Cardiac muscle cell (in vitro differentiated cells and primary cell): ENCODE measurements at regions not wholly inside any gene's neighbourhood (a gene's known extent, or its start where the extent isn't known, plus 50 kb on each side); places are given as distances from the start of the nearest gene placed in this dataset.

Source experiments
- DNase-seq, 2 donors: peaks; one replicate each; pipeline versions ENCODE4 v3.0.0 to v3.0.0-alpha.2; 2010 to 2017; ENCODE audit warnings: low read depth in 1 of 2, low spot score in 1 of 2
- H3K27ac ChIP-seq: fragments of 200-600 bp; sonication (generic); 2 replicates; pipeline ENCODE4 v1.5.1; 2016
- H3K27me3 ChIP-seq: fragments of 200-600 bp; sonication (generic); 2 replicates; pipeline ENCODE4 v1.6.0; 2016; ENCODE audit warnings: control low read depth
- H3K36me3 ChIP-seq: fragments of 200-600 bp; sonication (generic); 2 replicates; pipeline ENCODE4 v1.5.1; 2016; ENCODE audit warnings: control low read depth
- H3K4me1 ChIP-seq: fragments of 200-600 bp; sonication (generic); 2 replicates; pipeline ENCODE4 v1.8.1; 2017; ENCODE audit warnings: low read depth, mild to moderate bottlenecking, mixed run types
- H3K4me3 ChIP-seq: fragments of 200-600 bp; sonication (generic); 2 replicates; pipeline ENCODE4 v1.5.1; 2016; ENCODE audit warnings: mild to moderate bottlenecking
- H3K9me3 ChIP-seq: fragments of 200-600 bp; sonication (generic); 2 replicates; pipeline ENCODE4 v1.5.1; 2017; ENCODE audit warnings: low read depth, mild to moderate bottlenecking, control low read depth
- CTCF ChIP-seq: IDR thresholded peaks from 2 replicates; pipeline ENCODE4 v1.5.1; 2012; ENCODE audit warnings: low read depth, mild to moderate bottlenecking, low read length

- DNase-seq = no peak
- H3K9me3 ChIP-seq = no peaks in the 10 kb centered on the region
- no peak overlapping the region for H3K27ac ChIP-seq
- TF ChIP-seq CTCF = no peak
- no peaks in the 10 kb centered on the region for H3K27me3 ChIP-seq
- no peak overlapping the region for H3K4me3 ChIP-seq
- no peaks in the 10 kb centered on the region for H3K36me3 ChIP-seq
- H3K4me1 ChIP-seq = no peaks in the 10 kb centered on the region
Measured at GRCh38 chr6:15877231-15877630, 214.4 kb upstream of the DTNBP1 start.

- TF ChIP-seq CTCF = no peak
- DNase-seq = peak in 1 of 2 donors; percentile 29
Measured at GRCh38 chr6:15876406-15876805, 213.6 kb upstream of the DTNBP1 start.

GRCh38 chr6:15875797-15876196 lies 213.0 kb upstream of the DTNBP1 start:
- Histone ChIP-seq H3K4me3 (no peak overlapping the region), H3K27me3 (no peaks in the 10 kb centered on the region), H3K36me3 (no peaks in the 10 kb centered on the region), H3K9me3 (no peaks in the 10 kb centered on the region), H3K4me1 (no peaks in the 10 kb centered on the region), H3K27ac (no peak overlapping the region)
- no peak for DNase-seq
- TF ChIP-seq CTCF = no peak

More at GRCh38 chr6:15876406-15876805, 213.6 kb upstream of the DTNBP1 start:
- no peaks in the 10 kb centered on the region for H3K27me3 ChIP-seq
- H3K27ac ChIP-seq = no peak overlapping the region
- no peaks in the 10 kb centered on the region for H3K9me3 ChIP-seq
- no peak overlapping the region for H3K4me3 ChIP-seq
- H3K4me1 ChIP-seq = no peaks in the 10 kb centered on the region
- no peaks in the 10 kb centered on the region for H3K36me3 ChIP-seq

GRCh38 chr6:15874821-15875220 lies 212.0 kb upstream of the DTNBP1 start:
- Histone ChIP-seq H3K4me3 (no peak overlapping the region), H3K36me3 (no peaks in the 10 kb centered on the region), H3K4me1 (no peaks in the 10 kb centered on the region), H3K9me3 (no peaks in the 10 kb centered on the region), H3K27ac (no peak overlapping the region), H3K27me3 (no peaks in the 10 kb centered on the region)
- peak in 1 of 2 donors; percentile 42 for DNase-seq
- TF ChIP-seq CTCF = no peak

- Histone ChIP-seq H3K9me3 (no peaks in the 10 kb centered on the region), H3K4me3 (no peak overlapping the region), H3K27me3 (no peaks in the 10 kb centered on the region), H3K4me1 (no peaks in the 10 kb centered on the region), H3K36me3 (no peaks in the 10 kb centered on the region), H3K27ac (no peak overlapping the region)
- no peak for TF ChIP-seq CTCF
- no peak for DNase-seq
Measured at GRCh38 chr6:15874326-15874725, 211.5 kb upstream of the DTNBP1 start.
